ENCODE measurements at regions not wholly inside any gene's neighbourhood (a gene's known extent, or its start where the extent isn't known, plus 50 kb on each side); places are given as distances from the start of the nearest gene placed in this dataset.

- TF ChIP-seq KDM5A (IDR thresholded peaks at IDR 0.05; ENCODE audit: low read length) (no peak), SIN3A (conservative IDR thresholded peaks at IDR 0.05 in 1 of 2, IDR thresholded peaks at IDR 0.05 in 1 of 2; ENCODE audit: low read depth in 1 of 2, low read length in 2 of 2) (no peak), SIX5 (IDR thresholded peaks at IDR 0.05; ENCODE audit: low read depth, low read length) (no peak)
Observed at GRCh38 chr4:170580651-170581050, 490.9 kb upstream of the AADAT start (continued).
